Cardiac muscle cell (in vitro differentiated cells and primary cell): ENCODE measurements at regions not wholly inside any gene's neighbourhood (a gene's known extent, or its start where the extent isn't known, plus 50 kb on each side); places are given as distances from the start of the nearest gene placed in this dataset.

Source experiments
- DNase-seq, 2 donors: peaks; one replicate each; pipeline versions ENCODE4 v3.0.0 to v3.0.0-alpha.2; 2010 to 2017; ENCODE audit warnings: low read depth in 1 of 2, low spot score in 1 of 2
- H3K27ac ChIP-seq: fragments of 200-600 bp; sonication (generic); 2 replicates; pipeline ENCODE4 v1.5.1; 2016
- H3K27me3 ChIP-seq: fragments of 200-600 bp; sonication (generic); 2 replicates; pipeline ENCODE4 v1.6.0; 2016; ENCODE audit warnings: control low read depth
- H3K36me3 ChIP-seq: fragments of 200-600 bp; sonication (generic); 2 replicates; pipeline ENCODE4 v1.5.1; 2016; ENCODE audit warnings: control low read depth
- H3K4me1 ChIP-seq: fragments of 200-600 bp; sonication (generic); 2 replicates; pipeline ENCODE4 v1.8.1; 2017; ENCODE audit warnings: low read depth, mild to moderate bottlenecking, mixed run types
- H3K4me3 ChIP-seq: fragments of 200-600 bp; sonication (generic); 2 replicates; pipeline ENCODE4 v1.5.1; 2016; ENCODE audit warnings: mild to moderate bottlenecking
- H3K9me3 ChIP-seq: fragments of 200-600 bp; sonication (generic); 2 replicates; pipeline ENCODE4 v1.5.1; 2017; ENCODE audit warnings: low read depth, mild to moderate bottlenecking, control low read depth
- TF ChIP-seq, protein P1 (sequence below): IDR thresholded peaks from 2 replicates; pipeline ENCODE4 v1.5.1; 2012; ENCODE audit warnings: low read depth, mild to moderate bottlenecking, low read length

DNA sequence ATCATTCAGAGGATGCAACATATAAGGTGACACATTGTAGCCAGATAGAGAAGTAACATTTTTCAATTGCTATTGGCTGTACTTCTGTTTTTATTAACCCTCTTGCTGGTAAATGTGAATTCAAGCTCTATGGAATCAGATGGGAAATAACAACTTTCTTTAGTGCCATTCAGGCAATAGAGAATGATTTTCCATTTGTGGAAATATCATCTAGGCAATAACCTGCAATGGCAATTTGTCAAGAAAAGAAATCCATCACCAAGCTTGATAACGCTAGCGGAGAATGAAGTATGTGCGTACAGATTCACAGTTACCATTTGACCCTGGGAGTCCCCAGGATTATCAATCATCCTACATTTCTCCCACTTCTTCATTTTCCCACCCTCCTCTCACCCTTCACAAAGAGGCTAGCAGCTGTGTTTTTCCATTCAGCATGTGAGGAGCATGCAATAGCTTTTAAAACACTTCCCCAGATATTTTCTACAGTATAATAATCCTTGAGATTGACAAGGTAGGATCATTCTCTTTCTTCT lies 569.7 kb upstream of the KLF12 start:
- no peak for DNase-seq
- Histone ChIP-seq H3K9me3 (no peaks in the 10 kb centered on the region), H3K4me3 (no peak overlapping the region), H3K27me3 (no peaks in the 10 kb centered on the region), H3K27ac (no peak overlapping the region), H3K4me1 (no peaks in the 10 kb centered on the region), H3K36me3 (no peaks in the 10 kb centered on the region)
- TF ChIP-seq, protein P1, sequence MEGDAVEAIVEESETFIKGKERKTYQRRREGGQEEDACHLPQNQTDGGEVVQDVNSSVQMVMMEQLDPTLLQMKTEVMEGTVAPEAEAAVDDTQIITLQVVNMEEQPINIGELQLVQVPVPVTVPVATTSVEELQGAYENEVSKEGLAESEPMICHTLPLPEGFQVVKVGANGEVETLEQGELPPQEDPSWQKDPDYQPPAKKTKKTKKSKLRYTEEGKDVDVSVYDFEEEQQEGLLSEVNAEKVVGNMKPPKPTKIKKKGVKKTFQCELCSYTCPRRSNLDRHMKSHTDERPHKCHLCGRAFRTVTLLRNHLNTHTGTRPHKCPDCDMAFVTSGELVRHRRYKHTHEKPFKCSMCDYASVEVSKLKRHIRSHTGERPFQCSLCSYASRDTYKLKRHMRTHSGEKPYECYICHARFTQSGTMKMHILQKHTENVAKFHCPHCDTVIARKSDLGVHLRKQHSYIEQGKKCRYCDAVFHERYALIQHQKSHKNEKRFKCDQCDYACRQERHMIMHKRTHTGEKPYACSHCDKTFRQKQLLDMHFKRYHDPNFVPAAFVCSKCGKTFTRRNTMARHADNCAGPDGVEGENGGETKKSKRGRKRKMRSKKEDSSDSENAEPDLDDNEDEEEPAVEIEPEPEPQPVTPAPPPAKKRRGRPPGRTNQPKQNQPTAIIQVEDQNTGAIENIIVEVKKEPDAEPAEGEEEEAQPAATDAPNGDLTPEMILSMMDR: no peak

DNA sequence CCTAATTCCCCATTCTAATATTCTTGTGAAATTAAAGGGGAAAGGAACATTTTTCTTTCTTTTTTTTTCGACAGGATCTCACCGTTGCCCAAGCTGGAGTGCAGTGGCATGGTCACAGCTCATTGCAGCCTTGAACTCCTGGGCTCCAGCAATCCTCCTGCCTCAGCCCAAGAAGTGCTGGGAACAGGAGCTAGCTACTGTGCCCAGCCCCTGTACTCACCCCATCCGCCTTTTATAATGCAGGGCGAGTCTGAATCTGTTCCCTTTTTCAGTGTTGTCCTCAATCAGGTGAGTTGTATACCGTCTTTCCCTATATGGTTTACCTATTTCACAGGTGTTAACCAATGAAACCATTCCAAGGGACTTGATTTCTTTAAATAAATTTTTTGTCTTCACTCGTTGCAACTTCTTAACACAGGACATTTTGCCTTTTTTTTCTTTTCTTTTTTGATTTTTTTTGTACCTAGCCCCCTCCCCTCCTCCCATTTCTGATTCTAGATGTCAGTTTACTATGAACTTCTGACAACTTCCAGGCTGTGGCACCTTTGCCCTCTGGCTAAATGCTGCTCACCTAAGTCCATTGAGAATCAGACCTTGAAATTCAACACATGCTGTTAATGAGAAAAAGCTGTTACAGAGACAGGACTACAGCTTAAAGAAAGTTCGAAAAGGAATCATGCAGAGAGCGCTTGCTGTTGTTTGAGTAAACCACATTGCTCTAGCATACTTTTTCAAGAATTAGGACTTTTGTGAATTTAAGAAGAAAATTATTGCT lies 562.1 kb upstream of the KLF12 start:
- H3K36me3 ChIP-seq: no peaks in the 10 kb centered on the region
- no peaks in the 10 kb centered on the region for H3K27me3 ChIP-seq
- DNase-seq: no peak
- TF ChIP-seq, protein P1: no peak
- H3K4me3 ChIP-seq: no peak overlapping the region
- peaks cover 12% of the 10 kb centered on the region for H3K4me1 ChIP-seq
- H3K27ac ChIP-seq: no peak overlapping the region
- H3K9me3 ChIP-seq: no peaks in the 10 kb centered on the region

DNA sequence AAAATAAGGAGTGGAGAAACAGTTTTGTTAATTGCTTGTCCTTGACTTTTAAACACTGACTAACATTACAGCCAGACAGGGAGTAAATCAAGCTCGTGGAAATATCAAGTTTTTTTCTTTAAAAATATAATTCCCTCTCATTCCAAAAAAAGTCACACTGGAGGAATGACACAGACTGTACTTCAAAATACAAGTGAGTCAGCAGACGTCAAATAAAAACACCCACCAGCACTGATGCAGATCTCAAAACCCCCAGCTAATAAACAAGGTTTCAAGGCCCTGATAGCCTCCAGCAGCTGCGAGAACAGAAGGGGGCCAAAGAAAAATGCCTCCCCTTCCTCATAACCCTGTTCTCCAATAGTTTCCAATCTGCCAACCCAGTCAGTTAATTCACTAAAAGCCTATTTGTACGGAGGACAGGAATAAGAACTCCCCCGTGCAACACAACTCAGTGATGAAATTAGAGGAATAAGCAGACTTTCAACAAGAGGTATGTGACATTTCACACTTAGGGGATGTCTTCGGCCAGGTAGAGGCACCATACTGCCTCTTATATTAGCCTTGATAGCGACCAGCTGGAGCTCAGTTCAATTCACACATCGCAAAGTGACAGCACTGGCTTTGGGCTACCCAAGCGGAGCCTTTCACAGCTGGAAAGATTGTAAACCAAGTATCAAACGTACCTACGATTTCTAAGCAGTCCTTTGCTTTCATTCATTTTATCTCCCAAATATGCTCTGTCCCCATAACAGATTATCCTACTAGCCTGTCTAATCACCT lies 561.0 kb upstream of the KLF12 start:
- peak in 1 of 2 donors; percentile 14 for DNase-seq
- Histone ChIP-seq H3K9me3 (no peaks in the 10 kb centered on the region), H3K27me3 (no peaks in the 10 kb centered on the region), H3K36me3 (no peaks in the 10 kb centered on the region), H3K27ac (no peak overlapping the region), H3K4me1 (peaks cover 12% of the 10 kb centered on the region), H3K4me3 (no peak overlapping the region)
- TF ChIP-seq, protein P1: no peak

DNA sequence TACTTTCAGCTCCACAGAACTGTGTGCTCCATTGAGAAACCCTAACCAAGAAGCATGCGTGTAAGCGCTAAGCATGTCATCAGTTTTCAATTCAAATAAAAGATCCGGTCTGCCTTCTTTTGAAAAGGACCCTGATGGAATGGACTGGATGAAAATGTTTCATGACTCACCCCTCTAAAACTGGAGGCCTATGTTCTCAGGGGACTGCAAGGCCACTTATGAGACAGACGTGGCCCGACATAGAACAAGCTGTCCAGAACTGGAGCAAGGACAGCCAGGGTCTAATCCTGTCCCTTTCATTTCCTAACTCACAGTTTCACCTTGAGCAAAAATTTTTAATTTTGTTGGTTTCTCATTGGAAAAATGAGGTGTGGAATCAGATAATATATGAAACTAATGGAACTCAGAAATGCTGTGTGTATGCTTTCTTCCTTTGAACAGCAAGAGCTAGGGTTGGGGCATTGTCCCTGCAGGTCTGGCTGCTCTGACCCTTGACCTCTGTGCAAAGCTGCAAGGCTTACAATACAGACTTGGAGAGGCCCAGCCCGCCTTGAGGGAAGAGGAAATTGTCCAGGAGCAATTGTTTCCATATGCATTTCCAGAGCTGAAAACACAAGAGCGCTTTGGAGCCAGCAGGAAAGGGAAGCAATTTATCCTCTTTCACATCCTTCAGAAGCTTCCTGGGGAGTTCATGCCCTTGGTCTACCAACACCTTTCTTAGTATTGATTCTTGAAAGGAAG lies 553.4 kb upstream of the KLF12 start:
- TF ChIP-seq, protein P1: no peak
- Histone ChIP-seq H3K9me3 (no peaks in the 10 kb centered on the region), H3K4me1 (no peaks in the 10 kb centered on the region), H3K27me3 (no peaks in the 10 kb centered on the region), H3K27ac (no peak overlapping the region), H3K36me3 (no peaks in the 10 kb centered on the region), H3K4me3 (no peak overlapping the region)
- DNase-seq: no peak

DNA sequence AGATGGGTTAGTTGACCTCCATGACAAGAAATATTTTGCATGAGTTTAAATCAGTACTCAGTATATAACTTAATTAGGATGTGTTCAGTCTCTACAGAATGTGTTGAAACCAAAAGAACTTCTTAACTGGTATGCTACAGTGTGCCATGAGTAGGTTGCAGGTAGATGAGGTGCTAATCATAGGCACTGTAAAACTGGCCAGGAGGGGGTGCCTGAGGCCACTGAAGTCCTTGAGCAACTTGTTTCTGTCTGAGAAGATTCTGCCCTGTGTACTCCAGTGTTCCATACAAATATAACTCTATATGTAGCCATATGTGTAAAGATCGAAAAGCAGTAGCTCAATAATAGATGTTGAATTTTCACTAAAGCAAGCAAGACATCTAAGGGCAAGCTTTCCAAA lies 549.2 kb upstream of the KLF12 start:
- TF ChIP-seq, protein P1: peak; percentile 18
- H3K27me3 ChIP-seq: no peaks in the 10 kb centered on the region
- H3K36me3 ChIP-seq: no peaks in the 10 kb centered on the region
- no peak overlapping the region for H3K27ac ChIP-seq
- no peak overlapping the region for H3K4me3 ChIP-seq
- H3K9me3 ChIP-seq: no peaks in the 10 kb centered on the region
- peak in 1 of 2 donors; percentile 15 for DNase-seq
- no peaks in the 10 kb centered on the region for H3K4me1 ChIP-seq
